GM18861 (cell line): ENCODE measurements at regions not wholly inside any gene's neighbourhood (a gene's known extent, or its start where the extent isn't known, plus 50 kb on each side); places are given as distances from the start of the nearest gene placed in this dataset.
A peak's percentile ranks its signal among the peaks of the same experiment; 100 is the strongest.
"Not testable (repeated sequence)": the region's sequence is repeated elsewhere in the genome, so short reads cannot be mapped to it uniquely, and the experiment has no call there.

ENCODE experiments used
- ATAC-seq: cut with Tn5 transposase; IDR thresholded peaks from one replicate; pipeline ENCODE4 v1.9.1; 2021; ENCODE audit not compliant: unreplicated experiment

GRCh38 chr6:114733596-114733995, 390.8 kb upstream of the HS3ST5 start:
- ATAC-seq: no peak

GRCh38 chr6:114718716-114719270, 376.0 kb upstream of the HS3ST5 start:
- ATAC-seq: no peak

- no peak for ATAC-seq
Measured at GRCh38 chr6:114718186-114718585, 375.4 kb upstream of the HS3ST5 start.

DNA sequence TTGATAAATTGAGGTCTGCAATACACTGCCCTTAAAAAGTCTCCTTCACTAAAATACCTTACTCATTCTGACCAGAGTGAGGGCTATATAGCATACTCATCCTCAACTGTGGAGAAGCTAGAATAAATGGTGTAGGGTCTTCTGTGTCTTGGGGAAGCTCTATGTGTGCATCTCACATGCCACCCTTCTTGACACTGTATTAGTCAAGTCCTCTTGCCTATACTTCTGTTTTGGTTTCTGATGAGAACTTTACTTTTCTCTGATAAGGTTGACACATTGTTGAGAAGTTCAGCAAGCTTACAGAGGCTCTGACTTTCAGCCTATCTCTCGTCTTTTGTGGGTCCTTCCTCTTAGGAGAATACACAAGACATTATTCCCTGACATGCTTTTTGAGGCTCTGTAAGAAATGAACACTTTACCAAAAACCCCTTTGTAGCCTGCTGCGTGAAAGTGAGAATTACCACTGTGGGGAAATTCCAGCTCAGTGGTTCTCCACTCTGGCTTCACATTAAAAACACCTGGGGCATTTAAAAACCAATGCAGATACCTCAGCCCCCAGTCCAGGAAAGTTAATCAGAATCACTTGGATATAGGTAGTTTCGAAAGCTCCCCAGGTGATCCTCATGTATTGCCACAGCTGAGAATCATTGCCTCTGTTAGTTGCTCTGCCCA, 372.1 kb upstream of the HS3ST5 start:
- peak; percentile 43 for ATAC-seq

- peak; percentile 33 for ATAC-seq
Measured at GRCh38 chr6:114713690-114714089, 370.9 kb upstream of the HS3ST5 start.

DNA sequence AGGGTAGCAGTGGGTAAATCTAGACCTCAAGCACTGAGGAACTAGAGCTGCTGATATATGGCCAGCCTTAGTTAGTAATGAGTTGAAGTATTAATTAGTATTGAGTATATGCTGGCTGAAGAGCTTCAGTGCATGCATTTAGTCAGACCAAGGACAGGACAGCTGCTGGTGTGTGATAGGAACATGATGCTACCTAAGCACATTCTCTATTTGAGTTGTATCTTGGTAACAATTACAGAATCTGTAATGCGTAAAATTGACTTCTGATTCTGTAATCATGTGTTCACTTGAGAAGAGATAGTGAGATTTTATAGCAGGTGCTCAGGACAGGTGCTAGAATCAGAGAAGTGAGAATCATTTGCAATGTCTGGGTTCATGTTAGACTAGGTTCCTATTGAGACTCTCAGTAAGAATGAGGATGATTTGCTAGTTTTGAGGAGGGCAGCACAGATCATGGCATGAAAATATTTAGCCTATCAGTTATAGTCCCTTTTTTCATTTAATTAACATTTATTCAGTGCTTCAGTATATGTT, 369.4 kb upstream of the HS3ST5 start:
- no peak for ATAC-seq

DNA sequence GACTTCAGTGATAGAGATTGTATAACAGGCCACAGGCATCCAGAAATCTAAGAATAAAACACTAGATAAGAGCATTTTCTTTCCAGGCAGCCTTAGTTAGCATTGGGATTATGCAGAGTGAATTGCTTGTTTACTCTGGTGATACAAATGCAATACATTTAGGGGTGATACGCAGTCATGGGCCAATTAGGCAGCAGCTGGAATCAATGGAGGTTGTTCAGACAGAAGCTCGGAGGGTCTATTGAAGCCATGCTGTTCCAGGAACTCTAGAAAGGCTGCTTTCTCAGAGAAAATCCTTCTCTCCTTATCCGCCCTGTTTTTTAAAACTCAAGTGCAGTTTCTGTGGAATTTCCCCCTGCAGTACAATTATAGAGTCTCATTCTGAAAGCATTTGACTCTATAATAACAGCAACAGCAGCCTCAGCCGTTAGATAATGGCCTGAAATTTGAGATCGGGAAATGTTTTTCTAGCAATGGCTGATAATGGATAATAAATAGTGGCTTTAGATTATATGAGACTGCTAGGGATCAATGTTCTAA, 364.3 kb upstream of the HS3ST5 start:
- no peak for ATAC-seq

GRCh38 chr6:114690625-114691024, 347.8 kb upstream of the HS3ST5 start:
- ATAC-seq: no peak

DNA sequence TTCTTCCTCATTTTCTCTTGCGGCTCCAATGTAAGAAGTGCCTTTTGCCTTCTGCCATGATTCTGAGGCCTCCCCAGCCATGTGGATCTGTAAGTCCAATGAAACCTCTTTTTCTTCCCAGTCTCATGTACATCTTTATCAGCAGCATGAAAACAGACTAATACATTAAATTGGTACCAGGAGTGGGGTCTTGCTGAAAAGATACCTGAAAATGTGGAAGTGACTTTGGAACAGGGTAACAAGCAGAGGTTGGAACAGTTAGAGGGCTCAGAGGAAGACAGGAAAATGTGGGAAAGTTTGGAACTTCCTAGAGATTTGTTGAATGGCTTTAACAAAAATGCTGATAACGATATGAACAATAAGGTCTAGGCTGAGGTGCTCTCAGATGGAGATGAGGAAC, 316.7 kb upstream of the HS3ST5 start:
- ATAC-seq: no peak

GRCh38 chr6:114651611-114652010, 308.8 kb upstream of the HS3ST5 start:
- ATAC-seq: no peak

- no peak for ATAC-seq
Measured at GRCh38 chr6:114650891-114651290, 308.1 kb upstream of the HS3ST5 start.

DNA sequence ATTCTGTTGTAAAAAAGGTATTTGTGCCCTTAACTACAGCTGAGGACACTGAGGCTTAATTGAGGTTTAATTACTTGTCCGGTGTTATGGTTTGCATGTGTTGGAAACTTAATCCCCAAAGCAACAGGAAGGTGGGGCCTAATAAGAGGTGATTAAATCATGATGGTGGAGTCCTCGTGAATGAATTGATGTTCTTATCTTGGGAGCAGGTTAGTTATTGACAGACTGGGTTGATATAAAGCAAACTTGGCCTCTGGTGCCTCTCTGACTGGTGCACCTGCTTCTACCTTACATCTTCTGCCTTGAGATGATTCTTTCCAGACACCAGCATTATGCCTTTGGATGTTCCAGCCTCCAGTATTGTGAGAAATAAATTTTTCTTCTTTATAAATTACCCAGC, 306.5 kb upstream of the HS3ST5 start:
- no peak for ATAC-seq

DNA sequence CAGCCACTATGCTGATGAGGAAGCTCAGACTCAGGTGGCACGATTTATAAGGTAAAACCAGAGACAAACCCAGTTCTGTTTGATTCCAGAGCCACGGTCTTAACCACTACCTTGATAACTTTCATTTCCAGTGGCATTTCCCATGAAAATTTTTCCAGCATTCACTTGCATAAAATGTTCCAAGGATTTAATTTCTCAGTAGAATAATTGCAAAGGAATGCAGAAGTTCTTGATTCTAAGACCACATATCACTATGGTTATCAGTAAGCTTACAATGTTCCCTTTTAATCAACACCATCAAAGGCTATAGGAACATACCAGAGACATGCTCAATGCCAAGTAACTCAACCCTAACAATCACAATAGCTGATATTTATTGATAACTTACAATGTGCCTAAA, 306.0 kb upstream of the HS3ST5 start:
- ATAC-seq: no peak

GRCh38 chr6:114638341-114638740, 295.5 kb upstream of the HS3ST5 start:
- no peak for ATAC-seq

GRCh38 chr6:114634016-114634415, 291.2 kb upstream of the HS3ST5 start:
- no peak for ATAC-seq

DNA sequence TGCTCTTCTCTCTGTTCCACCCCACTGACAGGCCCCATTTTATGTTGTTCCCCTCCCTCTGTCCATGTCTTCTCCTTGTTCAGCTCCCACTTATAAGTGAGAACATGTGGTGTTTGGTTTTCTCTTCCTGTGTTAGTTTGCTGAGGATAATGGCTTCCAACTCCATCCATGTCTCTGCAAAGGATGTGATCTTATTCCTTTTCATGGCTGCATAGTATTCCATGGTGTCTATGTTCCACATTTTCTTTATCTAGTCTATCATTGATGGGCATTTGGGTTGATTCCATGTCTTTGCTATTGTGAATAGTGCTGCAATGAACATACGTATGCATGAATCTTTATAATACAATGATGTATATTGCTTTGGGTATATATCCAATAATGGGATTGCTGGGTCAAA, 283.4 kb upstream of the HS3ST5 start:
- ATAC-seq: not testable (repeated sequence)

GRCh38 chr6:114619621-114620200, 276.9 kb upstream of the HS3ST5 start:
- no peak for ATAC-seq

GRCh38 chr6:114611696-114612095, 268.9 kb upstream of the HS3ST5 start:
- no peak for ATAC-seq

DNA sequence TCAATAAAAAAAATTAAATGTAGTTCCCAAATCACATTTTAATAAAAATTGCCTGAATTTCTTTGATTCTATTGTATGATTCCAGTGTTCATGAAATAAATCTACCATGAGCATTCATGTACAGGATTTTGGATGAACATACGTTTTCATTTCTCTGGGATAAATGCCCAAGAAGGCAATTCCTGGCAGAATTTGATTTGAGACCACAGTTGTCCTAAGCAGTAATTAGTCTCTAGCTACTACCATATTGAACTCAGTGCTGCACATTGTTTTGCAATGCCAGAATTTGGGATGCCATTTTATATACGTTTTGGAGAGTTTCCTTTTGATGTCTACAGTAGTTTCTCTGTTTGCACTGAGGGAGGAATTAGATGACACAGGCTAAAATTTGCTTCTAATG, 265.3 kb upstream of the HS3ST5 start:
- ATAC-seq: no peak

DNA sequence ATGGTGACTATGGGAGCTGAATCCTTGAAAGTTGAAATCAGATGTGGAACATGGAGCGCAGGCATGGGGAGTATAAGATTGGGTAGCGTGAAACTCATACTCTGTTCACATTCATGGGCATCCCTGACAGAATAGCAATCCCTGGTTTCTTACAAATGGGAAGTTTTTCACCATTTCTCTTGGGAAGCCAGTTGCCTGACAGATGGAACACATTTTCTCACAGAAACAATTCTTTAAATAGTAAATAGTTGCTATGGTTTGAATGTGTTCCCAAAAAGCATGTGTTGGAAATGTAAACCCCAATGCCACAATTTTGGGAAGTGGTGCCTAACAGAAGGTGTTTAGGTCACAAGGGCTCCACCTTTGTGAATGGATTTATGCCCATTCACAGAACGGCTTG, 262.8 kb upstream of the HS3ST5 start:
- ATAC-seq: no peak

DNA sequence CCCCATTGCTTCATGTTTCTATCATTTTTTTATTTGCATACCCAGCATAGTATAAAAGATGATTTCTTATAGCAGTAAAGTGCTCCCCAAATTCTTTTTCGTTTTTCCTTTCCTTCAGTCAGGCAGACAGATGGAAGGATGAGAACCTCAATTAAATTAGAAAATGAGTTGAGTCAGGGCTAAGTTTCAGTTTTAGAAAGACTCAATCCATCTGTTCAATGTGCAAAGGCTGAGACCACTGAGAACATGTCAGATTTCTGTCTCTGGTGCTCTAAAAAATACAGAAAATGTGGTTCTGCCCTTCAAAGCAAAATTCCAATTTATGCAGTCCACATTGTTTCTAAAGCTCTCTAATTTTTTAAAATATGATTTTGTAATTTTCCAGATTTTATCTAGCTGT, 257.6 kb upstream of the HS3ST5 start:
- ATAC-seq: no peak

GRCh38 chr6:114595591-114595990, 252.8 kb upstream of the HS3ST5 start:
- no peak for ATAC-seq
